Memory B cell (primary cell): ENCODE measurements at regions not wholly inside any gene's neighbourhood (a gene's known extent, or its start where the extent isn't known, plus 50 kb on each side); places are given as distances from the start of the nearest gene placed in this dataset.
"Not testable (repeated sequence)": the region's sequence is repeated elsewhere in the genome, so short reads cannot be mapped to it uniquely, and the experiment has no call there.

Experiments
- ATAC-seq: fragments of 150-1000 bp; cut with Tn5 transposase; 2 replicates; pipeline ENCODE4 v1.10.0; 2021; ENCODE audit warnings: low read depth, mild to moderate bottlenecking, moderate library complexity
- DNase-seq, 2 donors: peaks; one replicate each; pipeline ENCODE4 v3.0.0; 2022; ENCODE audit warnings: low spot score in 2 of 2
- H3K27ac Mint-ChIP-seq: one replicate; pipeline ENCODE4 v1.8.0; 2022; ENCODE audit warnings: mild to moderate bottlenecking, moderate library complexity, mixed read lengths
- H3K27me3 Mint-ChIP-seq: one replicate; pipeline ENCODE4 v1.8.0; 2022; ENCODE audit warnings: mixed read lengths
- H3K36me3 Mint-ChIP-seq: one replicate; pipeline ENCODE4 v1.8.0; 2022; ENCODE audit warnings: mild to moderate bottlenecking, mixed read lengths
- H3K4me1 Mint-ChIP-seq: one replicate; pipeline ENCODE4 v1.8.0; 2022; ENCODE audit warnings: mixed read lengths
- H3K4me3 Mint-ChIP-seq: one replicate; pipeline ENCODE4 v1.8.0; 2022; ENCODE audit warnings: mild to moderate bottlenecking, moderate library complexity, mixed read lengths
- H3K9me3 Mint-ChIP-seq: one replicate; pipeline ENCODE4 v1.8.0; 2022; ENCODE audit warnings: mixed read lengths

GRCh38 chr9:115328228-115328627 lies 210.3 kb upstream of the TNC start:
- no peak overlapping the region for H3K27ac Mint-ChIP-seq
- H3K4me1 Mint-ChIP-seq = no peaks in the 10 kb centered on the region
- H3K4me3 Mint-ChIP-seq = no peak overlapping the region
- DNase-seq = no peak
- no peaks in the 10 kb centered on the region for H3K9me3 Mint-ChIP-seq
- no peaks in the 10 kb centered on the region for H3K27me3 Mint-ChIP-seq
- ATAC-seq = no peak
- no peaks in the 10 kb centered on the region for H3K36me3 Mint-ChIP-seq

DNA sequence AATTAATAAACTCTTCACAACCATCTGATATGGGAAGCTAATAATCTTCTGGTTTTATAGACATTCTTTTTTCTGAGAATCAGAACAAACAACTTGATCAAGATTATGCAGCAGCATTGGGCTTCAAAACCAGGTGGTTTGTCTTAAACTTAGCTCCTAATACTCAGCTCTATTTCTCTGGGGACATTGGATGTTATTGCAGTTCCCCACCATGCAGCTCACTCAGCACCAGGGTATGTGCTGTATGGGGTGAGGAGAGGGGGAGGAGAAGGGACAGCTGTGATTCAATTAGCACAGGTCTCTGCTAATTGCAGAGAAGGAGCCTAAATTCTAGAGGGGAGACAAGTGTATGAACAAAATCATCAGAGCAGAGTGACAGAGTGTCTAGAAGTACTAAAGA lies 210.7 kb upstream of the TNC start:
- Mint-ChIP-seq H3K9me3 (no peaks in the 10 kb centered on the region), H3K27ac (no peak overlapping the region), H3K36me3 (no peaks in the 10 kb centered on the region), H3K4me3 (no peak overlapping the region), H3K27me3 (no peaks in the 10 kb centered on the region), H3K4me1 (no peaks in the 10 kb centered on the region)
- DNase-seq (no peak), ATAC-seq (no peak)

- Mint-ChIP-seq H3K36me3 (no peaks in the 10 kb centered on the region), H3K27ac (no peak overlapping the region), H3K27me3 (no peaks in the 10 kb centered on the region), H3K4me1 (no peaks in the 10 kb centered on the region), H3K9me3 (no peaks in the 10 kb centered on the region), H3K4me3 (no peak overlapping the region)
- ATAC-seq = no peak
- no peak for DNase-seq
These were observed 215.5 kb upstream of the TNC start for GRCh38 chr9:115333277-115334070.

DNA sequence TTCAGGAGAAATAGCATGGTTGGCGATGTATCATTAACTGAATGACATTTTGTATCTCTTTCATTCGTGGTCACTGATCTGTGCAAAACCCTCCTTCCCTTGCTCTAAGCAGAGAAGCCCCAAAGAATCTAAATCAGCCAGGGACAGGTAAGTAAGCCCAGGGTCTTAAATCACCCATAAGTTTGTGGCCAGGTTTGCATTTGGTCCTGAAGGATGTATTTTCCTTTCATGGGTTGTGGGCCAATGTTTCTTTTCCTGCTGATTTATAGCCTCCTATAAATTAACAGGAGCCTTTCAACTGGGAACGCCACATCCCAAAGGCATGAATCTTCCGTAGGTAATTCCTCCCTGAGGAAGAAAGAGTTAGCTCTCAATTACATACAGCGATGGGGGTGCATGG lies 217.5 kb upstream of the TNC start:
- peaks cover 5% of the 10 kb centered on the region for H3K27me3 Mint-ChIP-seq
- H3K9me3 Mint-ChIP-seq = no peaks in the 10 kb centered on the region
- no peak for ATAC-seq

GRCh38 chr9:115340314-115340713 lies 222.4 kb upstream of the TNC start:
- Mint-ChIP-seq H3K27ac (no peak overlapping the region), H3K27me3 (peaks cover 11% of the 10 kb centered on the region), H3K4me1 (no peaks in the 10 kb centered on the region), H3K9me3 (no peaks in the 10 kb centered on the region), H3K36me3 (no peaks in the 10 kb centered on the region), H3K4me3 (no peak overlapping the region)
- no peak for ATAC-seq
- DNase-seq = no peak

More for the DNA sequence above, 217.5 kb upstream of the TNC start:
- no peak for DNase-seq
- Mint-ChIP-seq H3K4me3 (no peak overlapping the region), H3K36me3 (no peaks in the 10 kb centered on the region), H3K27ac (no peak overlapping the region), H3K4me1 (no peaks in the 10 kb centered on the region)

DNA sequence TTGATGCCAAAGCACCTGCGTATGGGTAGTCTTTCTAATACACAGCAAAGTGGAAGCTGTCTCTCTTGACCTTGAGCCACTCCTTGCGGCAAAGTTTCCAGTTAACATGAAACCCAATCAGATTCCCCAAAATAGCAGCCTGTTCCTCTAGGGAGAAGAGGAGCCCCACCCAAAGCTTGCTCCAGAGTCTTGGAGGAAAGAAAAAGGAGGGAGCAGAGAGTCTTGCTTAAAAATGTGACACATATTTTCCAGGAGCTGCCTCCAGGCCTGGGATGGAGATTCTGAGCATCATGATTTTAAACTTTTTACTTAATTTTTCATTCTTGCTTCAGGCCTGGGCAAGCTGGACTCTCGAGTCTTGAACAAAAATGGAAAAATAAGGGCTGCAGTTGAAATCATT lies 223.5 kb upstream of the TNC start:
- Mint-ChIP-seq H3K4me1 (no peaks in the 10 kb centered on the region), H3K9me3 (no peaks in the 10 kb centered on the region), H3K36me3 (no peaks in the 10 kb centered on the region), H3K27me3 (peaks cover 11% of the 10 kb centered on the region), H3K4me3 (no peak overlapping the region), H3K27ac (no peak overlapping the region)
- ATAC-seq (no peak), DNase-seq (no peak)

DNA sequence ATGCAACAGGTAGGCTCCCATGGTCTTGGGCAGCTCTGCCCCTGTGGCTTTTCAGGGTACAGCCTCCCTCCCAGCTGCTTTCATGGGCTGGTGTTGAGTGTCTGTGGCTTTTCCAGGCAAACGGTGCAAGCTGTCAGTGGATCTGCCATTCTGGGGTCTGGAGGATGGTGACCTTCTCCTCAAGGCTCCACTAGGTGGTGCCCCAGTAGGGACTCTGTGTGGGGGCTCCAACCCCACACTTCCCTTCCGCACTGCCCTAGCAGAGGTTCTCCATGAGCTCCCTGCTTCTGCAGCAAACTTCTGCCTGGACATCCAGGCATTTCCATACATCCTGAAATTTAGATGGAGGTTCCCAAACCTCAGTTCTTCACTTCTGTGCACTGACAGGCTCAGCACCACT lies 229.8 kb upstream of the TNC start:
- not testable (repeated sequence) for H3K27ac Mint-ChIP-seq, ATAC-seq, H3K4me1 Mint-ChIP-seq

DNA sequence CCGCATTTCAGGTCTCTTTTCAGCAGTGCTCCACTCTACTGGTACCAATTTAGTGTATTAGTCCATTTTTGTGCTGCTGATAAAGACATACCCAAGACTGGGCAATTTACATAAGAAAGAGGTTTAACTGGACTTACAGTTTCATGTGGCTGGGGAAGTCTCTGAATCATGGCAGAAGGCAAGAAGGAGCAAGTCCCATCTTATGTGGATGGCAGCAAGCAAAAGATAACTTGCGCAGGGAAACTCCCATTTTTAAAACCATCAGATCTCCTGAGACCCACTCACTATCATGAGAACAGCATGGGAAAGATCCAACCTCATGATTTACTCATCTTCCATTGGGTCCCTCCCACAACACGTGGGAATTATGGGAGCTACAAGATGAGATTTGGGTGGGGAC lies 231.0 kb upstream of the TNC start:
- DNase-seq, H3K4me3 Mint-ChIP-seq, H3K27me3 Mint-ChIP-seq, ATAC-seq, H3K27ac Mint-ChIP-seq, H3K4me1 Mint-ChIP-seq, H3K9me3 Mint-ChIP-seq, H3K36me3 Mint-ChIP-seq: not testable (repeated sequence)

More for the DNA sequence above, 229.8 kb upstream of the TNC start:
- not testable (repeated sequence) for H3K36me3 Mint-ChIP-seq, H3K9me3 Mint-ChIP-seq, DNase-seq, H3K4me3 Mint-ChIP-seq, H3K27me3 Mint-ChIP-seq

DNA sequence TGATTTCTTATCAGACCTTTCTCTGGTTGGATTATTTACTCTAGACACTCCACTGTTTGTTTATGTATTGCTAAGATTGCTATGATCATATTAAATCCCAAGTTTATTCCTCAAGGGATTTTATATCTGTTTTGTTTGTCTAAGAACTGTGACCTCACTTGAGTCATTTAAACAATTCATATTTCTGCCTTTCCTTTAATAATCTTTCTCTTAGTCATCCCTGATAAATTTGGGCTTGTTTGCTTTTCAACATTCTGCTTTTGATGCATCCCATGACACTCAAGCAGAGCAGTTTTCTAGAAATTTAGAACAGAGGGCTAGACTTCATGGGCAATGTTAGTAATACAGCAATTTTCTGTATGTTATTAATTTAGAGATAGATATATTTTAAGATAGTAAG lies 231.6 kb upstream of the TNC start:
- DNase-seq (no peak), ATAC-seq (no peak)
- Mint-ChIP-seq H3K4me1 (peaks cover 2% of the 10 kb centered on the region), H3K36me3 (no peaks in the 10 kb centered on the region), H3K4me3 (no peak overlapping the region), H3K27me3 (no peaks in the 10 kb centered on the region), H3K27ac (no peak overlapping the region), H3K9me3 (peaks cover 2% of the 10 kb centered on the region)

- no peak for ATAC-seq
- no peak for DNase-seq
- Mint-ChIP-seq H3K4me1 (peaks cover 2% of the 10 kb centered on the region), H3K4me3 (no peak overlapping the region), H3K27ac (no peak overlapping the region), H3K27me3 (no peaks in the 10 kb centered on the region), H3K9me3 (peaks cover 2% of the 10 kb centered on the region), H3K36me3 (no peaks in the 10 kb centered on the region)
These were observed 232.6 kb upstream of the TNC start for GRCh38 chr9:115350548-115350947.

- H3K27ac Mint-ChIP-seq = no peak overlapping the region
- no peaks in the 10 kb centered on the region for H3K27me3 Mint-ChIP-seq
- peaks cover 2% of the 10 kb centered on the region for H3K4me1 Mint-ChIP-seq
- H3K9me3 Mint-ChIP-seq = no peaks in the 10 kb centered on the region
- no peak for ATAC-seq
- DNase-seq = no peak
- no peaks in the 10 kb centered on the region for H3K36me3 Mint-ChIP-seq
- H3K4me3 Mint-ChIP-seq = no peak overlapping the region
These were observed 235.7 kb upstream of the TNC start for GRCh38 chr9:115353681-115354080.

DNA sequence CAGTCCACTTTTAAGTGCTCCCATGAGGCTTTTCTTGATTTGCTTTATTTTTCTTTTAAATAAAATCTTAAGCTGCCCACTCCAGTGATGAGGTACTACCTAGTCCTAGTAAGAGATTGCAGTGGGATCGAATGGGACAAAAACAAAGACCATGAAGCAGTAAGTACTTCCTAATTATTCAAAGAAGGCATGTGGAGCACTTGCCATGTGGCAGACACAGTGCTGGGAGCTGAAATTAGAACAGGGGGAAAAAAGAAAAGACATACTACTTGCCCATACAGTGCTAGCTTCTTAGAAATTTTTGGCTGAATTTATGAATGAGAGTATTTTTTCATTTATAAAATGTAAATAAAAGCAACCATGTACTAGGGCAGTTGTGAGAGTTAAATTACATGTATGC lies 239.9 kb upstream of the TNC start:
- Mint-ChIP-seq H3K9me3 (no peaks in the 10 kb centered on the region), H3K27ac (no peak overlapping the region), H3K4me3 (no peak overlapping the region), H3K4me1 (peaks cover 2% of the 10 kb centered on the region), H3K36me3 (no peaks in the 10 kb centered on the region), H3K27me3 (no peaks in the 10 kb centered on the region)
- DNase-seq = no peak
- ATAC-seq = no peak

- Mint-ChIP-seq H3K9me3 (no peaks in the 10 kb centered on the region), H3K4me1 (no peaks in the 10 kb centered on the region), H3K36me3 (no peaks in the 10 kb centered on the region), H3K4me3 (no peak overlapping the region), H3K27ac (no peak overlapping the region), H3K27me3 (no peaks in the 10 kb centered on the region)
- ATAC-seq (no peak), DNase-seq (no peak)
These were observed 241.2 kb upstream of the TNC start for GRCh38 chr9:115359017-115359780.

GRCh38 chr9:115360122-115360521 lies 242.2 kb upstream of the TNC start:
- no peaks in the 10 kb centered on the region for H3K27me3 Mint-ChIP-seq
- H3K4me1 Mint-ChIP-seq = no peaks in the 10 kb centered on the region
- ATAC-seq = no peak
- no peak overlapping the region for H3K4me3 Mint-ChIP-seq
- H3K27ac Mint-ChIP-seq = no peak overlapping the region
- no peaks in the 10 kb centered on the region for H3K9me3 Mint-ChIP-seq
- no peak for DNase-seq
- H3K36me3 Mint-ChIP-seq = no peaks in the 10 kb centered on the region

DNA sequence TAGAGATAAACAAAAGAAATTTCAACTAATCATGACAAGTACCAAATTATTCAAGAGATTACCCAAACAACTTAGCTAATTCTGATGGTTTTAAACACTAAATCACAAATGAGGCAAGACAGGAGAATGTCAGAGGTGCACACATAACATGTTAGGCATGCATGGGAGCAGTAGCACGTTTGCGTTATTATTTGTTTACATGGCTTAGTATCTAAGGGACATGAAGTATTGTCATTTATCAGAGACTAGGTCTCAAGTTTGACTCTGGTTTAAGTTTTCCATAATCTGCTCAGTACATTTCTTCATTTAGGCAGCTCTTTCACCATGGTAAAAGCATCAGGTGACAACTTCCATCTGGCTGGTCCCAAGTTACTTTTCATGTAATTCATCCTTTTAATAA lies 244.1 kb upstream of the TNC start:
- H3K9me3 Mint-ChIP-seq = no peaks in the 10 kb centered on the region
- H3K36me3 Mint-ChIP-seq = no peaks in the 10 kb centered on the region
- H3K27me3 Mint-ChIP-seq = peaks cover 3% of the 10 kb centered on the region
- DNase-seq (no peak), ATAC-seq (no peak)
- no peak overlapping the region for H3K4me3 Mint-ChIP-seq
- no peaks in the 10 kb centered on the region for H3K4me1 Mint-ChIP-seq
- H3K27ac Mint-ChIP-seq = no peak overlapping the region
